GM19239 (cell line): ENCODE measurements at regions not wholly inside any gene's neighbourhood (a gene's known extent, or its start where the extent isn't known, plus 50 kb on each side); places are given as distances from the start of the nearest gene placed in this dataset.
A peak's percentile ranks its signal among the peaks of the same experiment; 100 is the strongest.

Experiments
- DNase-seq: peaks from one replicate; pipeline ENCODE4 v3.0.0; 2011; ENCODE audit warnings: low spot score; ENCODE audit not compliant: insufficient read length
- FAIRE-seq: peaks from 2 replicates; lab custom pipeline; 2011; peaks lifted over from hg19 to GRCh38; lab: Jason Lieb, UNC

- FAIRE-seq (no peak), DNase-seq (no peak)
Measured at GRCh38 chr1:219480011-219480410, 132.9 kb downstream of the ZC3H11B start.

- FAIRE-seq, result no peak
- DNase-seq, result no peak
Measured at GRCh38 chr1:219478811-219479210, 134.1 kb downstream of the ZC3H11B start.

DNA sequence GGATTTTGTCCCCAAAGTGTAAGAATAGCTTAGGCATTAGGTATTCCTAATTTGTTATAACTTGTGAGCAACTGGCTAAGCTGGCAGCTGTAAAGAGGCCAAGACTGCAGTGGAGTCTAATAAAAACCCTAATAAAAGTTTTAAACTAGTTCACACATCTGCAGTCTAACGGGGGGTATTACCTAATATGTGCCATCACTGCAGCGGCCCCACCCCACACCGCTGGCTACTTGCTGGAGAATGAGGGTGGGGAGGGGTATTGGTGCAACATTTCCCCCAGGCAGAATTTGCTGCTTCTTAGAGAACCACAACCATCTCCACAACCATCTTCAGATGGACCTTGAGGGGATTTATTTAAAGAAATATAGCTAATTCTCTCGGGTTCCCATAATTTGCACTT, 135.0 kb downstream of the ZC3H11B start:
- DNase-seq (no peak), FAIRE-seq (no peak)

- FAIRE-seq (peak; percentile 69), DNase-seq (no peak)
Measured at GRCh38 chr1:219476716-219477115, 136.2 kb downstream of the ZC3H11B start.

- peak; percentile 80 for FAIRE-seq
- DNase-seq, result no peak
Measured at GRCh38 chr1:219476116-219476515, 136.8 kb downstream of the ZC3H11B start.

DNA sequence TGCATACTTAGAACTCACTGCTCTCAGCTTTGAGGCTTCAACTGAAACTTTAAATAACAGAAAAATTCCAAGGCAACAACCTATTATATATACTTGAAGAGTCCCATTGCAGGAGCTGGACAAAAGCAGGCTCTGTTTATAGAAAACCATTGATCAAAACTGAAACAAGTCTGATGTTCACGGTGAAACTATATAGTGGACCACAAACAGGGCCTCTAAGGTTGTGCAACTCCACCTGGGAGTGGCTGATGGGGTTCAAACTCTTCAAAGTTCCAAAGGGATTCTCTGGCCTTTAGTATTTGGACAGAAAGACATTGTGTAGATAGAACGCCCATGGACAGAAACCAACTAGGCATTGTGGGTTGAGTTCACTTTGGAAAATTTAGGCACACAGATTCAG, 140.3 kb downstream of the ZC3H11B start:
- peak; percentile 81 for FAIRE-seq
- no peak for DNase-seq

- DNase-seq (no peak), FAIRE-seq (no peak)
Measured at GRCh38 chr1:219467524-219467923, 145.4 kb downstream of the ZC3H11B start.

DNA sequence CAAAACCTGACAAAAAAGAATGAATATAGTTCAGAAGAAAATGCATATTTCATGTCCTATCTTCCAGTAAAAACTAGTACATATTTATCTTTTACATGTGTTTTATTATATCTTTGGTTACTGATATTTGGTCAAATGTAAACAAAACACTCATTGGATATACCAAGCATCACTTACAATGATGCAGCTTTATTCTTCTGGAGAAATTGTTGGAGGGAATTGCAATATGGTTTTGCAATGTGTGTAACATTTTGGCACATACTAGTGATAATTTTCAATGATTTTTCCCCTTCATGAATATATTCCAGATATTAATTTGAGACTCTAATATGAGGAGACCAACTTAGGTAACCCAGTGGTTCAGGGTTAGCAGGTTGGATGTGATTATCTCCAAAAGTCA, 146.1 kb downstream of the ZC3H11B start:
- FAIRE-seq (no peak), DNase-seq (no peak)

DNA sequence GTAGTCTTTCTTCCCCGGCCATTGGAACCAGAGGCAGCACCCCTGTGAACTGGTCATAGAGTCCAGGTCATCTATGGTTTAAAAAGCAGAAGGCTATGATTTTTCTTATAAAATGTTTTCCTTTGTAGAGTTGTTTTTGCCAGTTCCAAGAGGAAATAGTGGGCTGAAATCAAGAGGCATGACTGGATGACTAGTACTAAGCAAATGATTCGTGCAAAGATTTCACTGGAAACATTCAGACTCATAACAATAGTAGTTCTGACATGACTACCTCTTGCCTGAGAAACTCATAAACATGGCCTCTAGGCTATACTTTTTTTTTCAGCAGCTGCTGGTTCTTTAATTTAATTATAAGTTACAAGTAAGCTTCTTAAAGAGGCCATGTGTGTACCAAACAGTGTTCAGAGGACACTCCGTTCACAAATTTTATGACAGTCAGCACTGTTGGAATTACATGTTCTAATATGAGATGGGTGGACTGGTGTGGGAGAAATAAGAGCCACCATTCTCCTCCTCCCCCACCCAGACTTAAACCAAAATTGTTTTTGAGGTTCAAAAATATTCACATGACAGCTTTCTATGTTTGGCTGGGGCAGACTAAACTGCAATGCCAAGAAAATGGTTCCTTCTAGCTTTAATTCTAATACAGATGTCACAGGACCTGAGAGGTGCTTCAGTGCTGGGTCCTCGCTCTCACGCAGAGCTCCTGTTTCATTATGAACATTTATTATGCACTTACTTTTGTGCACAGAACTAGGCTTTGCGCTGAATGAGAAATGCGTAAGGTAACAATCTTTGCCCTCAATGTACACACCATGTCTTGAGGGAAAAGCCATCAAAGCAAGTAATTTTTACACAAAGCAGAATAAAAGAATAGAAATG, 147.5 kb downstream of the ZC3H11B start:
- FAIRE-seq, result no peak

GRCh38 chr1:219463636-219464035, 149.3 kb downstream of the ZC3H11B start:
- FAIRE-seq (no peak), DNase-seq (no peak)

More for the DNA sequence above, 147.5 kb downstream of the ZC3H11B start:
- DNase-seq, result no peak

- FAIRE-seq, result peak; percentile 66
- no peak for DNase-seq
Measured at GRCh38 chr1:219461981-219462400, 150.9 kb downstream of the ZC3H11B start.

GRCh38 chr1:219460896-219461815, 151.7 kb downstream of the ZC3H11B start:
- peak; percentile 97 for FAIRE-seq
- peak; percentile 12 for DNase-seq

DNA sequence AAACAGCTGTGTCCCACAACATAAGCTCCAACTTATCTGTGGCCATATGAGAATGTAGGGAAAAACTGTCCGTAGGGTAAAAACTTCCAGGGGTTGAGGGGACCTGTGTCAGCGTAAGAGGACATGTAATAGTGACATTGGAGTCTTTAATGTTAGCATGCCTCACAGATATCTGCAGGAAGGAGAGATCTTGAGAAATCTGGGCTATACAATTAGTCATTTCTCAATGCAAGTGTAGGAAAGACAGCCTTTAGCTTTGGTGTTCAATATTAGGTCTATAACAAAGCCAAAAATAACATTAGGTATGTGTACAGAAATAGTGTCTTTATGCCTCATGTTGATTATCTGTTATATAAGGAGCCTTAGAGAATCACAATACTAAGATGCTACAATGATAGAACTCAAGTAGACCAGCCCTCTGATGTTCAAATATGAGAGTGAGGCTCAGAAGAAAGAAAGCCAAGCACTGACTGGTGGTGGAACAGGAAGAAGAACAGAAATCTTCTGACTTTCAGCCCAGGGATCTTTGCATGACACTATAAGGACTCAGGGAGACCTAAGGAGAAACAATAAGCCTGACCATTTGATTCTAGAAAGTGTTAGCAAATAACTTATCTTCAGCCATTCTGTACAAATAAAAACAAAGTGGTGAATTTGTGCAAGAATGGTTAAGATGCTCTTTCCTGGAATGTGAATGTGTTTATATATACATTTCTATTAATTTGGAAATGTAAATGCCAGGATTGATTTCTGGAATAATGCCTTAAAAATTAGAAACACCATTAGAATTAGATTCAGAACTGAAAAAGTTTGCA, 152.6 kb downstream of the ZC3H11B start:
- no peak for DNase-seq

GRCh38 chr1:219459351-219460080, 153.4 kb downstream of the ZC3H11B start:
- DNase-seq, result no peak

More for the DNA sequence above, 152.6 kb downstream of the ZC3H11B start:
- FAIRE-seq, result peak; percentile 68

DNA sequence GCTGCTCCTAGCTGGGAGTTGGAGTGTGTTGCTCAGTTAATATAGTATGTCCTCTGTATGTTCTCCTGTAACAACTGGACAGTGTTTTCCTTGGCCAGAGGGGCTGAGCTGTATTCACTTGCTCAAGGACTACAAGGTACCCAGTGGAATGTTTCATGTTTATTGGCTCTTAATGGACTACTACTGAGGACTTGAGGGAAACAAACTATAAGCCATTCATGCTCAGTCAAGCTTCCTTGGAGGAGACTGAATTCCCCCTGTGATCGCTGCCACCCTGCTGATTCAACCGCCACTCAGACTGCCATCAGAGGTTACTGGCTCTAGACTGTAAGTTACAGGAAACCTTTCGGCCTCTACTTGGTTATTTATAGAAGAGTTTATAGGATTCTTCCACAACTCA, 166.6 kb downstream of the ZC3H11B start:
- DNase-seq, result no peak
- no peak for FAIRE-seq

More at GRCh38 chr1:219459351-219460080, 153.4 kb downstream of the ZC3H11B start:
- FAIRE-seq, result no peak

DNA sequence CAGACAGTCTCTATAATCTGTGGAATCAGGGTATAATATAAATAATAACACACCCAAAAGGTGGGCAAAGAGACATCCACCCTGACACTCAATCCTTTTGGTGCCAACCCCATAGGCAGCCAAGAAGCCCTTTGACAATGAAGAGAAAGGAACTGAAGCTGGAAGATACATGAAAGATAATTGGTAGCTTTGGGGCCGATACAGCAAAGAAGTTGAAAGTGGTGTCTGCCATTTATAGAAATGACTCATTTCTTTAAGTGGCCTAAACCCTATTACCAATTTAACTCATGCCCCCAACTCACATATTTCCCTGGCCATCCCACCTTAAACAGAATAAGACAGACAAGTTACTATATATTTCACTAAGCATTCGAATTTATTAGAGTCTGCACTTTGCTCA, 167.0 kb downstream of the ZC3H11B start:
- DNase-seq, result no peak
- FAIRE-seq, result no peak

DNA sequence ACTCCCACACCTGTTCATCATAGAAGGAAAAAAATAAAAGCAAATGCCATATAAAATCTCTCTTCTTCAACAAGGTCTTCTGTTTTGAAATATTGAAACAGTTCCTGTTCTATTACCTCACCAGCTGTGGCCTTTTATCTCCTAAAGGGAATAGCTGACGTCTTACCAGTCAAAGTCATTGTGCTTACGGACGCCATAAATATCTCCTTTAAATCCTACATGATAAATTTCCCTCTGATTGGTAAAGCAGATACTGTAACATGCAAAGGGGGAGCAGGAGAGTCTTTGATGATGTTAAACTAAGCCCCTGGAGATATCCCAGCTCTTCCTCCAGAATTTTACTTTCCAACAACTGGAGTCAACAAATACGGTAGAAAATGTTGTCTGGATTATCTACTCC, 168.4 kb downstream of the ZC3H11B start:
- no peak for FAIRE-seq
- DNase-seq, result no peak

DNA sequence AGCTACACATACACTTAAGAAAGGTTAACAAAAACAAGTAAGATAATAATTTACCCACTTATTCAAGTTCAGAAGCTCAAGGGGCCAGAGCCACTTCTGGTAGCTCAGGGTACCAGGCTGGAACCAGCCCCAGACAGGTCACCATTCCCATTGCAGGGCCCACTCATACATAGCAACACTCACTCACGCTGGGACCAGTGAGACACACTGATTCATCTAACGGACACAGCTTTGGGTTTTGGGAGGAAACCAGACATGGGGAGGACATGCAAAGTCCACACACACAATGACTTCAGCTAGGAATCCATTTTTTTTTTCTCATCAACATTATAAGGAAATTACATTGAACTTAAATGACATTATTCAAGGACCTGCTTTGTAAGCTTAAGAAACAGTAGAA, 169.1 kb downstream of the ZC3H11B start:
- DNase-seq, result no peak
- FAIRE-seq, result no peak

- DNase-seq (no peak), FAIRE-seq (no peak)
Measured at GRCh38 chr1:219442611-219443061, 170.3 kb downstream of the ZC3H11B start.
